Spinal cord (tissue), 9 donors: ENCODE measurements at regions not wholly inside any gene's neighbourhood (a gene's known extent, or its start where the extent isn't known, plus 50 kb on each side); places are given as distances from the start of the nearest gene placed in this dataset.
"Not testable (repeated sequence)": the region's sequence is repeated elsewhere in the genome, so short reads cannot be mapped to it uniquely, and the experiment has no call there.

Experiments used
- DNase-seq, 6 donors: peaks; one replicate each; pipeline versions ENCODE4 v3.0.0 to v3.0.0-alpha.2; 2013 to 2015; ENCODE audit warnings: low spot score in 6 of 6, low read depth in 4 of 6
- H3K27ac ChIP-seq: one replicate; pipeline ENCODE4 v1.5.1; 2013; ENCODE audit warnings: low read depth, low read length, control low read depth
- H3K27me3 ChIP-seq: one replicate; pipeline ENCODE4 v1.6.1; 2013; ENCODE audit warnings: low read length; ENCODE audit not compliant: control insufficient read depth, insufficient read depth
- H3K36me3 ChIP-seq: one replicate; pipeline ENCODE4 v1.6.1; 2013; ENCODE audit warnings: low read length; ENCODE audit not compliant: control insufficient read depth, insufficient read depth
- H3K4me1 ChIP-seq: one replicate; pipeline ENCODE4 v1.6.1; 2013; ENCODE audit warnings: low read length; ENCODE audit not compliant: control insufficient read depth, insufficient read depth
- H3K4me3 ChIP-seq: one replicate; pipeline ENCODE4 v1.5.1; 2013; ENCODE audit warnings: low read depth, low read length, control low read depth
- H3K9me3 ChIP-seq: one replicate; pipeline ENCODE4 v1.6.1; 2013; ENCODE audit warnings: low read length; ENCODE audit not compliant: control insufficient read depth, insufficient read depth
- WGBS: methylation state at CpG from one replicate; pipeline ENCODE4 v1.1.5; 2013; ENCODE audit warnings: missing lambda C conversion rate; ENCODE audit not compliant: insufficient coverage; 5-methylcytosine and 5-hydroxymethylcytosine counted together
- donor health status: healthy.

- H3K4me1 ChIP-seq = peaks cover 5% of the 10 kb centered on the region
- no peaks in the 10 kb centered on the region for H3K36me3 ChIP-seq
- H3K9me3 ChIP-seq = peaks cover 1% of the 10 kb centered on the region
- no peak overlapping the region for H3K4me3 ChIP-seq
- 3% methylated on average over 25 of the region's 36 CpGs for WGBS
- no peak overlapping the region for H3K27ac ChIP-seq
- H3K27me3 ChIP-seq = peaks cover 88% of the 10 kb centered on the region
- peak in 2 of 6 donors; percentile 47 to 62 for DNase-seq
Measured at GRCh38 chr6:27668442-27669294, 195.8 kb upstream of the ZNF184 start.

DNA sequence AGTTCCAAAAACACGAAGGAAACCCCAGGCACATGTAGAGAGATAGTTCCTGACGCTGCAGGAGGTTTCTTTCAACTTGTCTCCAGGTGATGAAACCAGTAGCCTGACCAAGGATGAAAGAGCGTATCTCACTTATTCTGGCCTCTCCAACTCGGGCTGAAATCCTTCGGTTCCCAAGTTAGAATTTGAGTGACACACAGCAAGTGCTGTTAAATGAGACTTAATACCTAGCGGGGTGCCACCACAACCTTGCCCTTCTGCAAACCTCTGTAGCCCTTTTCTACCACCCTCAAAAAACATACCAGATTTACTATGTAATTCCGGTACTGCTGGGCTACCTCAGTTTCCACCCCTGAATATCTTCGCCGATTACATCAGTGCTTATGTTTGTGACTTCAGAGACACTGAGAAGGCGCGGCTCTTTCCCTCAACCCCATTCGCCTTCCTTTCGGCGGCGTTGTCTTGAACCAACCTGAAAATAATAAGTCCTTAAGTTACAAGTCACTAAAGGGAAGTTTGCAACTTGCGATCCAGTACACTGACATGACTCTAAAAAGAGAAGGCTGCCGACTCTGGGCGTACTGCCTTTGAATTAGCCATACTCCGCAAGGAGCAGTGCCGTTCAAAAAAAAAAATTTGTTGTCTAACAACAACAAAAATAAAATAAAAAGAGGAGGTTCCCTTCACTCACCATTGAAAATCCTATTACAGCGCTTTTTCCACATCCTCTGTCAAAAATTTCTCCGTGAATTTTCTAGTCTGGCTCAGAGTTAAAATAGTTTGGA, 194.9 kb upstream of the ZNF184 start:
- DNase-seq = peak in 2 of 6 donors; percentile 8 to 12
- 2% methylated on average over 14 of the region's 22 CpGs for WGBS
- Histone ChIP-seq H3K36me3 (no peaks in the 10 kb centered on the region), H3K4me1 (peaks cover 5% of the 10 kb centered on the region), H3K27me3 (peaks cover 81% of the 10 kb centered on the region), H3K27ac (no peak overlapping the region), H3K9me3 (peaks cover 1% of the 10 kb centered on the region), H3K4me3 (no peak overlapping the region)

DNA sequence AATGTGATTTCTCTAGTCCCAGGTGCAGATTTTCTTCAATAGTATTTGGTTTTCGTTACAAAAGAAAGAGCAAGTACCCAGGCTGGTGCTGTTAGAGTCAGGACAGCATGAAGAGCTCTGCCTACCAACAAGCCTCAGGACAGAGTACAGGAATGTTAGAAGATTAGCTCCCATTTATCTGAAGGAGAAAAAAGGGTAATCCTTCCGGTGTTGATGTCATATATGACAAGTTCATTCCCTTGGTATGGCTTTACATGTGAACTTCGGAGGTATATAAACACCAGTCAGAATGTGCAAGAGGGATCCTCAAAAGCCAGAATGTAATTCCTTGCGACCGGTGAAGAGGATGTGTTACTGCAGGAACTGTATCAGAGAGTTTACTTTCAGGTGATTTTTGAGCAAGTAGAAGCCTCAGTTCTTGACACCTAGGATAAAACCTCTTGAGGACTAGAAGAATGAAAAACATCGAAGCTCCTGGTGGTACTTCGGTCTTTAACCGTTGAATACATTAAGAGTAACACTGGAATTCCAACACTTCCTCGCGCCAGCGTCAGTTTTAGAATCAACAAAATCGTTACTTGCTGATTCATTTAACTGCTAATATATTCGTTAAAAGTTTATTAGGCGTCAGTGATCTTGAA, 194.2 kb upstream of the ZNF184 start:
- peaks cover 1% of the 10 kb centered on the region for H3K9me3 ChIP-seq
- 13% methylated on average over 8 of the region's 14 CpGs for WGBS
- H3K36me3 ChIP-seq = no peaks in the 10 kb centered on the region
- peak in 2 of 6 donors; percentile 7 to 14 for DNase-seq
- peaks cover 5% of the 10 kb centered on the region for H3K4me1 ChIP-seq
- H3K27me3 ChIP-seq = peaks cover 74% of the 10 kb centered on the region
- H3K27ac ChIP-seq = no peak overlapping the region
- H3K4me3 ChIP-seq = no peak overlapping the region

GRCh38 chr6:27662769-27663168, 189.9 kb upstream of the ZNF184 start:
- H3K9me3 ChIP-seq = no peaks in the 10 kb centered on the region
- no peaks in the 10 kb centered on the region for H3K4me1 ChIP-seq
- no CpG with 5 or more reads among the region's 1 CpG for WGBS
- peaks cover 30% of the 10 kb centered on the region for H3K27me3 ChIP-seq
- no peak overlapping the region for H3K4me3 ChIP-seq
- no peak for DNase-seq
- no peaks in the 10 kb centered on the region for H3K36me3 ChIP-seq
- no peak overlapping the region for H3K27ac ChIP-seq

GRCh38 chr6:27662212-27662611, 189.3 kb upstream of the ZNF184 start:
- not testable (repeated sequence) for H3K36me3 ChIP-seq, H3K9me3 ChIP-seq, H3K4me3 ChIP-seq, H3K4me1 ChIP-seq, DNase-seq, H3K27ac ChIP-seq
- H3K27me3 ChIP-seq = peaks cover 25% of the 10 kb centered on the region
- 79% methylated on average over 2 of the region's 5 CpGs for WGBS

DNA sequence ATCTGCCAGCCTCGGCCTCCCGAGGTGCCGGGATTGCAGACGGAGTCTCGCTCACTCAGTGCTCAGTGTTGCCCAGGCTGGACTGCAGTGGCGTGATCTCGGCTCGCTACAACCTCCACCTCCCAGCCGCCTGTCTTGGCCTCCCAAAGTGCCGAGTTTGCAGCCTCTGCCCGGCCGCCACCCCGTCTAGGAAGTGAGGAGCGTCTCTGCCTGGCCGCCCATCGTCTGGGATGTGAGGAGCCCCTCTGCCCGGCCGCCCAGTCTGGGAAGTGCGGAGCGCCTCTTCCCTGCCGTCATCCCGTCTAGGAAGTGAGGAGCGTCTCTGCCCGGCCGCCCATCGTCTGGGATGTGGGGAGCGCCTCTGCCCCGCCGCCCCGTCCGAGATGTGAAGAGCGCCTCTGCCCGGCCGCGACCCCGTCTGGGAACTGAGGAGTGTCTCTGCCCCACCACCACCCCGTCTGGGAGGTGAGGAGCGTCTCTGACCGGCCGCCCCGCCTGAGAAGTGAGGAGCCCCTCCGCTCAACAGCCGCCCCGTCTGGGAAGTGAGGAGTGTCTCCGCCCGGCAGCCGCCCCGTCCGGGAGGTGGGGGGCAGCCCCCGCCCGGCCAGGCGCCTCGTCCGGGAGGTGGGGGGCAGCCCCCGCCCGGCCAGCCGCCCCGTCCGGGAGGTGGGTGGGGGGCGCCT, 180.4 kb upstream of the ZNF184 start:
- not testable (repeated sequence) for H3K9me3 ChIP-seq
- peaks cover 10% of the 10 kb centered on the region for H3K27me3 ChIP-seq
- 47% methylated on average over 31 of the region's 60 CpGs for WGBS

DNA sequence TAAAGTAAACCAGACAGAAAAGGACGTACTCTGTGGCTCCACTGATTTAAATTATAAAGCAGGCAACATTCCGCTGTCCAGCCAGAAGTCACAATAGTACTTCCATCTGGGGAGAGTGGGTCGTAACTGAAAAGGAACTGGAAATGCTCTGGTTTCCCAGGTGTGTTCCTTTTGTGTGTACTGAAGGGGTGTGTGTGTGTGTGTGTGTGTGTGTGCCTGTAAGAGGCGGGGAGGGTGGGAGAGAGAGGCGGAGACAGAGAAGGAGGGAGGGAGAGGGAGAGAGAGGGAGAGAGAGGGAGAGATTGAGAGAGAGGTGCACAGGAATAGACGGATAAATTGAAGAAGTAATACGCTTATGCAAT, 178.4 kb upstream of the ZNF184 start:
- DNase-seq = peak in 1 of 6 donors; percentile 9
- Histone ChIP-seq H3K27ac (no peak overlapping the region), H3K4me1 (no peaks in the 10 kb centered on the region), H3K36me3 (no peaks in the 10 kb centered on the region), H3K9me3 (no peaks in the 10 kb centered on the region), H3K4me3 (no peak overlapping the region), H3K27me3 (peaks cover 10% of the 10 kb centered on the region)
- 10% methylated on average over 5 of the region's 7 CpGs for WGBS

More for the DNA sequence above, 180.4 kb upstream of the ZNF184 start:
- H3K36me3 ChIP-seq, H3K27ac ChIP-seq, H3K4me1 ChIP-seq, H3K4me3 ChIP-seq, DNase-seq: not testable (repeated sequence)

DNA sequence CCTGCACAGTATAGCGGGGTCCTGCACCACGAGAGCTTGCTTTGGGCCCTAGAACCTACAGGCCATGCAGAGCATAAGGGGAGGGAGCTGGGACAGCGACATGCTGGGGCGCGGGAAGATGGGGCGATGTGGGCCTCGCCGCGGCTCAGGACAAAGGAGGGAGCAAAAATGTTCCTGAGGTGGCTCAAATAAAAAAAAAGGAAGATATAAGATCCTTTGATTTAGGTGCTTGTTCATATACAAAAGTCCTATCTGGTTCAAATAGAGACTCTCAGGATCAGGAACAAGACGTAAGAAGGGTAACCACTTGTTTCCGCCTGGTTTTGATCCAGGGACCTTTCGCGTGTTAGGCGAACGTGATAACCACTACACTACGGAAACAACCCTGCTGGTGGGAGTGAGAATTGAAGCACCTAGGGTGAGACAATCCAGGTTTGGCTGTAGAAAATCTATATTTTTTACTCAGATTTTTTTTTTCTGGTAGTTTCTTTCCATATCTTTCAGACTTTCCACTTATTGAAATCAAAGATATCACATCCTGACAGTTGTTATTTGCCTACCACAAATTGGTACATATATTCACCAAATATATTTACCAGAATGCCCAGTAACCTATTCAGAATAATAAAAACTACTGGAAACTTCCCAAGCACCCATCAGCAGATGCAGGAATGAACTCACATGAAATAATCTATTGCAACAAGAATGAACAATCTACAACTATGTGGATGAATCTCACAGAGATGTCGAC, 177.9 kb upstream of the ZNF184 start:
- Histone ChIP-seq H3K27me3 (peaks cover 10% of the 10 kb centered on the region), H3K4me1 (no peaks in the 10 kb centered on the region), H3K9me3 (no peaks in the 10 kb centered on the region), H3K36me3 (no peaks in the 10 kb centered on the region), H3K27ac (no peak overlapping the region), H3K4me3 (no peak overlapping the region)
- WGBS = 10% methylated on average over 11 of the region's 17 CpGs
- peak in 2 of 6 donors; percentile 54 to 84 for DNase-seq

- no peak for DNase-seq
Measured at GRCh38 chr6:27644528-27644927, 171.6 kb upstream of the ZNF184 start.

More at GRCh38 chr6:27644528-27644927, 171.6 kb upstream of the ZNF184 start:
- Histone ChIP-seq H3K4me1 (no peaks in the 10 kb centered on the region), H3K4me3 (no peak overlapping the region), H3K27ac (no peak overlapping the region), H3K36me3 (no peaks in the 10 kb centered on the region), H3K27me3 (peaks cover 2% of the 10 kb centered on the region), H3K9me3 (no peaks in the 10 kb centered on the region)
- WGBS = 64% methylated on average over 5 of the region's 6 CpGs
